ENCODE measurements at regions not wholly inside any gene's neighbourhood (a gene's known extent, or its start where the extent isn't known, plus 50 kb on each side); places are given as distances from the start of the nearest gene placed in this dataset.
"Not testable (repeated sequence)": the region's sequence is repeated elsewhere in the genome, so short reads cannot be mapped to it uniquely, and the experiment has no call there.

DNA sequence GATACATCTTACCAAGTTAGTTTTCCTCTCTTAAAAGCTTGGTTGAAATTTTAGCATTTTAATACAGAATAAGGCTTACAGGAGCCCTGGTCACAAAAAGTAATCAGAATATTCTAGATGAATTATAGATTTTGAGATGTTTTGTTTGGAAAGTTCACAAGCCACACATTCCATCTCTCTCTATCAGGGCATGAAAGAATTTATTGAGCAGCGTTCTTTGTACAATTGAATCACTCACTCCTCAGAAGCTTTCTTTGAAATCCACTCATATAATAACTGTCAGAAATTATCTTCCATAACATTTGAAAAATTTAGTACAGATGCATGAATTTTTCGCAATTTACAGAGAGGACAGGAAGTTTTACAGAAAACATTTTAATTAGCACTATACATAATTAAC lies 938.6 kb upstream of the MDGA2 start:
- no peak for ATAC-seq (ENCODE audit: low FRiP score)
- no peak for DNase-seq (ENCODE audit: low spot score)

DNA sequence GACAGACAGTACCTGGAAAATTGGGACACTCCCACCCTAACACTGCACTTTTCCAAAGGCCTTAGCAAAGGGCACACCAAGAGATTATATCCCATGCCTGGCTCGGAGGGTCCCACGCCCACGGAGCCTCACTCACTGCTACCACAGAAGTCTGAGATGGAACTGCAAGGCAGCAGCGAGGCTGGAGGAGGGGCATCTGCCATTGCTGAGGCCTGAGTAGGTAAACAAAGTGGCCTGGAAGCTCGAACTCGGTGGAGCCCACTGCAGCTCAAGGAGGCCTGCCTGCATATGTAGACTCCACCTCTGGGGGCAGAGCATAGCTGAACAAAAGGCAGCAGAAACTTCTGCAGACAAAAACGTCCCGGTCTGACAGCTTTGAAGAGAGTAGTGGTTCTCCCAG lies 931.6 kb upstream of the MDGA2 start:
- ATAC-seq (ENCODE audit: low FRiP score); DNase-seq (ENCODE audit: low spot score): not testable (repeated sequence)

More for the DNA sequence above, 938.6 kb upstream of the MDGA2 start:
- TF ChIP-seq, protein P1, sequence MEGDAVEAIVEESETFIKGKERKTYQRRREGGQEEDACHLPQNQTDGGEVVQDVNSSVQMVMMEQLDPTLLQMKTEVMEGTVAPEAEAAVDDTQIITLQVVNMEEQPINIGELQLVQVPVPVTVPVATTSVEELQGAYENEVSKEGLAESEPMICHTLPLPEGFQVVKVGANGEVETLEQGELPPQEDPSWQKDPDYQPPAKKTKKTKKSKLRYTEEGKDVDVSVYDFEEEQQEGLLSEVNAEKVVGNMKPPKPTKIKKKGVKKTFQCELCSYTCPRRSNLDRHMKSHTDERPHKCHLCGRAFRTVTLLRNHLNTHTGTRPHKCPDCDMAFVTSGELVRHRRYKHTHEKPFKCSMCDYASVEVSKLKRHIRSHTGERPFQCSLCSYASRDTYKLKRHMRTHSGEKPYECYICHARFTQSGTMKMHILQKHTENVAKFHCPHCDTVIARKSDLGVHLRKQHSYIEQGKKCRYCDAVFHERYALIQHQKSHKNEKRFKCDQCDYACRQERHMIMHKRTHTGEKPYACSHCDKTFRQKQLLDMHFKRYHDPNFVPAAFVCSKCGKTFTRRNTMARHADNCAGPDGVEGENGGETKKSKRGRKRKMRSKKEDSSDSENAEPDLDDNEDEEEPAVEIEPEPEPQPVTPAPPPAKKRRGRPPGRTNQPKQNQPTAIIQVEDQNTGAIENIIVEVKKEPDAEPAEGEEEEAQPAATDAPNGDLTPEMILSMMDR (IDR thresholded peaks at IDR 0.05) = no peak

DNA sequence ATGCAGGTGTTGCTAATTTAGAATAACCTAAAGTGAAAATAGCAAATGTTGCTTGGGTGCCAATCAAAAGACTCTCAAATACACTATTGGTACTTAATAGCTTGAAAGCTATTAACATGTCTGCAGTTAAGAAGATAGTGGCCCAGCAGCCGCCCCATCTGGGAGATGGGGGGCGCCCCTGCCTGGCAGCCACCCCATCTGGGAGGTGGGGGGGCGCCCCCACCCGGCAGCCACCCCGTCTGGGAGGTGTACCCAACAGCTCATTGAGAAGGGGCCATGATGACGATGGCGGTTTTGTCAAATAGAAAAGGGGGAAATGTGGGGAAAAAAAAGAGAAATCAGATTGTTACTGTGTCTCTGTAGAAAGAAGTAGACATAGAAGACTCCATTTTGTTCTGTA lies 923.1 kb upstream of the MDGA2 start:
- no peak for ATAC-seq (ENCODE audit: low FRiP score)
- no peak for DNase-seq (ENCODE audit: low spot score)
- TF ChIP-seq, protein P1 (IDR thresholded peaks at IDR 0.05) = no peak

DNA sequence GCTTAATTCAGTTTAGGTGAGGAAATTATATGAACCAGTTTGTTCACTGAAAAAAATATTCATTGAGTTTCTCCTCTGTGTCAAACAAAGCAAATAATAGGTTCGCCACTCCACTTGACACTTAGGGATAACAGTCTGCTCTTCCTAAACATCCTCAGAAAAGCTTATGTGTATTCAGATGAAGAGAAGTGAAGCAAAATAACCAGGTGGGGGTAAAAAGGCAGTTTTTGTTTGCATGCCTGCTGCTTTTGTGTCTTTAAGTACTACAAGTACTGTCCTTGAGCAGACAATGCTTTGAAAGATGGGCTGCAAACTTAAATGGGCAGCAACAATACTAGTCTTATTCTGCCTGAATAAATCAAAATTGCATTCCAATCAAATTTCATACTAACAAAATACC lies 910.7 kb upstream of the MDGA2 start:
- TF ChIP-seq, protein P1 (IDR thresholded peaks at IDR 0.05) = no peak
- DNase-seq (ENCODE audit: low spot score) (no peak), ATAC-seq (ENCODE audit: low FRiP score) (no peak)

DNA sequence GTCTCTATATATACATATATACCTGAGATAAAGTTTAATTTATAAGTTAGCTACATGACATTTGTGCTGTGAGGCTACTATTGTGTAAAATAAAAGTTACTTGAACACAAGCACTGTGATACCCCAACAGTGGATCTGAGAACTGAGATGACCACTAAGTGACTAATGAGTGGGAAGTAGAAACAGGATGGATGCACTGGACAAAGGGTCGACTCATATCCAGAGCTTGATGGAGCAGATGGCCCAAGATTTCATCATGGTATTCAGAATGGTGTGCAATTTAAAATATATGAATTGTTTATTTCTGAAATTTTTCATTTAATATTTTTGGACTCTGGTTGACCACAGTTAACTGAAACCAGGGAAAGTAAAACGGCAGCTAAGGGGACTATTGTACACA lies 908.6 kb upstream of the MDGA2 start:
- ATAC-seq (ENCODE audit: low FRiP score) (no peak), DNase-seq (ENCODE audit: low spot score) (no peak)
- TF ChIP-seq, protein P1 (IDR thresholded peaks at IDR 0.05) = no peak

DNA sequence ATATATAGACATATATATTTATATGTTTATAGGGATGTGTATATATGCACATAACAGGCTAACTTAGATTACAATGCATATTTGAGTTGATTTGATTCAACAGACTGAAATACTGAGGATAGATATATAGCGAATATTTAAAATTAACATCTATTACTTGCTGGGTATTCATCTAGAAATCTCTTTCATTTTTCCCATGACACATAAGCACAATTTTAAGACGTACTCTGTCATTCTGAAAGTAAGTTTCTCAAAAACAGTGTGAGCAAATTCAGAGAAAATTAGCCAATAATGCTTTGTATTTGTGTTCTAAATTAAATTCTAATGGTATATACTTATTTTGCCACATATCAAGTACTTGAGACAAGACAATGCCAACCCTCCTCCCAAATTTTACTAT lies 907.5 kb upstream of the MDGA2 start:
- TF ChIP-seq, protein P1 (IDR thresholded peaks at IDR 0.05) = no peak
- ATAC-seq (ENCODE audit: low FRiP score) = no peak
- DNase-seq (ENCODE audit: low spot score) = no peak

DNA sequence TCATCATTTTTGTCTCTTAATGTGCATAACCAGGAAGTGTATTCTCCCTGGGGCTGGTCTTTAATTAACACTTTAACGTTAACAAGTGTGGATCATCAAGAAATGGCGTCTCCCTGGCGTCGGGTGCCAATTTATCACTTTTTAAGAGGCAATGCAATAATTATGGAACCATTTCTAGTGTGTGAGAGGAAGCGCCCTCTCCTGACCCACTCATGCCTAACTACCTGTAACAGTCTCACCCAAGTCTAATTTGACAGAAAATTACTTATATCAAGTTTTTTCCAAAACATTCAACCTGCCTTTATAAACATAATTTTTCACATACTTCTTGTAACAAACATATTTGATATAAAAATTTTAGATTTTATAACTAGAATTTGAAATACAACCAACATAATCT lies 905.3 kb upstream of the MDGA2 start:
- no peak for DNase-seq (ENCODE audit: low spot score)
- no peak for ATAC-seq (ENCODE audit: low FRiP score)
- TF ChIP-seq, protein P1 (IDR thresholded peaks at IDR 0.05) = no peak

DNA sequence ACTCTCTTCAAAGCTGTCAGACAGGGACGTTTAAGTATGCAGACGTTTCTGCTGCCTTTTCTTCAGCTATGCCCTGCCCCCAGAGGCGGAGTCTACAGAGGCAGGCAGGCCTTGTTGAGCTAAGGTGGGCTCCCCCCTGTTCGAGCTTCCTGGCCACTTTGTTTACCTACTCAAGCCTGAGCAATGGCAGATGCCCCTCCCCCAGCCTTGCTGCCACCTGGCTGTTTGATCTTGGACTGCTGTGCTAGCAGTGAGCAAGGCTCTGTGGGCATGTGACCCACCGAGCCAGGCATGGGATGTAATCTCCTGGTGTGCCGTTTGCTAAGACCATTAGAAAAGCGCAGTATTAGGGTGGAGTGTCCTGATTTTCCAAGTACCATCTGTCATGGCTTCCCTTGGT lies 900.4 kb upstream of the MDGA2 start:
- DNase-seq (ENCODE audit: low spot score) (no peak), ATAC-seq (ENCODE audit: low FRiP score) (no peak)
- TF ChIP-seq, protein P1 (IDR thresholded peaks at IDR 0.05) = no peak
